LNCAP (cell line): ENCODE measurements at regions not wholly inside any gene's neighbourhood (a gene's known extent, or its start where the extent isn't known, plus 50 kb on each side); places are given as distances from the start of the nearest gene placed in this dataset.

Experiments used
- CTCF ChIP-seq: fragments of 450-650 bp; IDR thresholded peaks from 2 replicates; pipeline ENCODE4 v1.5.1; 2017; ENCODE audit warnings: mild to moderate bottlenecking

GRCh38 chr6:154682633-154683125 lies 50.5 kb upstream of the SCAF8 start:
- no peak for TF ChIP-seq CTCF
